ENCODE measurements at regions not wholly inside any gene's neighbourhood (a gene's known extent, or its start where the extent isn't known, plus 50 kb on each side); places are given as distances from the start of the nearest gene placed in this dataset.

GRCh38 chr6:8639928-8640649, 204.7 kb upstream of the SLC35B3 start (continued):
- no peak for TF ChIP-seq KDM2A (CRISPR knock-in tag; IDR thresholded peaks at IDR 0.05; ENCODE audit: borderline replicate concordance, low read depth)
- TF ChIP-seq SMAD3 (CRISPR knock-in tag; IDR thresholded peaks at IDR 0.05) = no peak
- no peak for TF ChIP-seq YY1 (IDR thresholded peaks at IDR 0.05; ENCODE audit: insufficient read depth, insufficient replicate concordance, low read depth, low read length)
- TF ChIP-seq ATF1 (CRISPR knock-in tag; IDR thresholded peaks at IDR 0.05) = no peak
- peak; percentile 88; the same call in 1 of the 2 replicates for TF ChIP-seq THRA (CRISPR knock-in tag; IDR thresholded peaks at IDR 0.05; ENCODE audit: borderline replicate concordance)
- no peak for TF ChIP-seq ZNF776 (CRISPR knock-in tag; IDR thresholded peaks at IDR 0.05)
- TF ChIP-seq ZNF749 (CRISPR knock-in tag; IDR thresholded peaks at IDR 0.05; ENCODE audit: borderline replicate concordance) = no peak
- no peak for TF ChIP-seq MEIS2 (CRISPR knock-in tag; IDR thresholded peaks at IDR 0.05)
- no peak for TF ChIP-seq ZBTB33 (CRISPR knock-in tag; IDR thresholded peaks at IDR 0.05)
- TF ChIP-seq ZNF614 (CRISPR knock-in tag; IDR thresholded peaks at IDR 0.05; ENCODE audit: borderline replicate concordance) = no peak
- TF ChIP-seq ZNF773 (CRISPR knock-in tag; IDR thresholded peaks at IDR 0.05; ENCODE audit: borderline replicate concordance) = no peak
- no peak for TF ChIP-seq ZNF672 (CRISPR knock-in tag; IDR thresholded peaks at IDR 0.05)
- TF ChIP-seq SMYD3 (CRISPR knock-in tag; IDR thresholded peaks at IDR 0.05) = no peak
- no peak for TF ChIP-seq GFI1 (CRISPR knock-in tag; IDR thresholded peaks at IDR 0.05; ENCODE audit: borderline replicate concordance)
- TF ChIP-seq, protein P1, sequence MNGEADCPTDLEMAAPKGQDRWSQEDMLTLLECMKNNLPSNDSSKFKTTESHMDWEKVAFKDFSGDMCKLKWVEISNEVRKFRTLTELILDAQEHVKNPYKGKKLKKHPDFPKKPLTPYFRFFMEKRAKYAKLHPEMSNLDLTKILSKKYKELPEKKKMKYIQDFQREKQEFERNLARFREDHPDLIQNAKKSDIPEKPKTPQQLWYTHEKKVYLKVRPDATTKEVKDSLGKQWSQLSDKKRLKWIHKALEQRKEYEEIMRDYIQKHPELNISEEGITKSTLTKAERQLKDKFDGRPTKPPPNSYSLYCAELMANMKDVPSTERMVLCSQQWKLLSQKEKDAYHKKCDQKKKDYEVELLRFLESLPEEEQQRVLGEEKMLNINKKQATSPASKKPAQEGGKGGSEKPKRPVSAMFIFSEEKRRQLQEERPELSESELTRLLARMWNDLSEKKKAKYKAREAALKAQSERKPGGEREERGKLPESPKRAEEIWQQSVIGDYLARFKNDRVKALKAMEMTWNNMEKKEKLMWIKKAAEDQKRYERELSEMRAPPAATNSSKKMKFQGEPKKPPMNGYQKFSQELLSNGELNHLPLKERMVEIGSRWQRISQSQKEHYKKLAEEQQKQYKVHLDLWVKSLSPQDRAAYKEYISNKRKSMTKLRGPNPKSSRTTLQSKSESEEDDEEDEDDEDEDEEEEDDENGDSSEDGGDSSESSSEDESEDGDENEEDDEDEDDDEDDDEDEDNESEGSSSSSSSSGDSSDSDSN (CRISPR knock-in tag; IDR thresholded peaks at IDR 0.05) = no peak
- no peak for TF ChIP-seq ZNF18 (CRISPR knock-in tag; IDR thresholded peaks at IDR 0.05; ENCODE audit: insufficient replicate concordance)
- no peak for TF ChIP-seq ZNF777 (CRISPR knock-in tag; IDR thresholded peaks at IDR 0.05)
- TF ChIP-seq, protein P2, sequence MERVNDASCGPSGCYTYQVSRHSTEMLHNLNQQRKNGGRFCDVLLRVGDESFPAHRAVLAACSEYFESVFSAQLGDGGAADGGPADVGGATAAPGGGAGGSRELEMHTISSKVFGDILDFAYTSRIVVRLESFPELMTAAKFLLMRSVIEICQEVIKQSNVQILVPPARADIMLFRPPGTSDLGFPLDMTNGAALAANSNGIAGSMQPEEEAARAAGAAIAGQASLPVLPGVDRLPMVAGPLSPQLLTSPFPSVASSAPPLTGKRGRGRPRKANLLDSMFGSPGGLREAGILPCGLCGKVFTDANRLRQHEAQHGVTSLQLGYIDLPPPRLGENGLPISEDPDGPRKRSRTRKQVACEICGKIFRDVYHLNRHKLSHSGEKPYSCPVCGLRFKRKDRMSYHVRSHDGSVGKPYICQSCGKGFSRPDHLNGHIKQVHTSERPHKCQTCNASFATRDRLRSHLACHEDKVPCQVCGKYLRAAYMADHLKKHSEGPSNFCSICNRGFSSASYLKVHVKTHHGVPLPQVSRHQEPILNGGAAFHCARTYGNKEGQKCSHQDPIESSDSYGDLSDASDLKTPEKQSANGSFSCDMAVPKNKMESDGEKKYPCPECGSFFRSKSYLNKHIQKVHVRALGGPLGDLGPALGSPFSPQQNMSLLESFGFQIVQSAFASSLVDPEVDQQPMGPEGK (CRISPR knock-in tag; IDR thresholded peaks at IDR 0.05) = no peak
- TF ChIP-seq SNAI1 (CRISPR knock-in tag; IDR thresholded peaks at IDR 0.05; ENCODE audit: borderline replicate concordance) = no peak
- no peak for TF ChIP-seq MAFF (IDR thresholded peaks at IDR 0.05; ENCODE audit: low read depth, low read length)
- peak; percentile 61; the same call in 1 of the 2 replicates for TF ChIP-seq SALL1 (CRISPR knock-in tag; IDR thresholded peaks at IDR 0.05)

Measured in HepG2 (cell line).